Esophagus muscularis mucosa (tissue), 4 donors: ENCODE measurements at regions not wholly inside any gene's neighbourhood (a gene's known extent, or its start where the extent isn't known, plus 50 kb on each side); places are given as distances from the start of the nearest gene placed in this dataset.

ENCODE experiments used
- CTCF ChIP-seq, 3 experiments: fragments of 200-600 bp in 2 of 3; fragments of 450-650 bp in 1 of 3; sonication (generic) in 2 of 3; IDR thresholded peaks; one replicate each; pipeline ENCODE4 v1.5.1; 2017 to 2019; ENCODE audit warnings: antibody characterized with exemption in 3 of 3, mild to moderate bottlenecking in 2 of 3, moderate library complexity in 1 of 3
- EP300 ChIP-seq: sonication (generic); formaldehyde crosslinking; IDR thresholded peaks from one replicate; pipeline ENCODE4 v1.6.1; 2017; ENCODE audit warnings: antibody characterized with exemption
- POLR2A ChIP-seq: fragments of 450-650 bp; IDR thresholded peaks from one replicate; pipeline ENCODE4 v1.6.1; 2017; ENCODE audit warnings: antibody characterized with exemption, moderate library complexity, mild to moderate bottlenecking, low read depth

DNA sequence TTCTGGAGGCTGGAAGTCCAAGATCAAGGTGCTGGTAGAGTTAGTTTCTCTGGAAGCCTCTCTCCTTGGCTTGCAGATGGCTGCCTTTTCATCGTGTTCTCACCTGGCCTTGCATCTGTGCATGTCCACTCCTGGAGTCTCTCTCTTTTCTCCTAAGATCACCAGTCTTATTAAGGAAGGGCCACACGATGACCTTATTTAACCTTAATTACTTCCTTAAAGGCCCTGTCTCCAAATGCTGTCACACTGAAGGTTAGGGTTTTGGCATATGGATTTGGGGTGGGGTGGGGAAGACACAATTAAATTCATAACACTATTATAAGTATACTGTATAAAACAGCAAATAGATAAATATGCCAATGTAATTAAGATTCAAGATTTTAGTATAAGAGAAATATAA lies 402.4 kb upstream of the HS6ST1 start:
- no peak for TF ChIP-seq CTCF (IDR thresholded peaks at IDR 0.05)
- no peak for TF ChIP-seq POLR2A
- no peak for TF ChIP-seq EP300
